ENCODE measurements at regions not wholly inside any gene's neighbourhood (a gene's known extent, or its start where the extent isn't known, plus 50 kb on each side); places are given as distances from the start of the nearest gene placed in this dataset.

GRCh38 chr5:2996248-2996647 is 244.8 kb upstream of the IRX2 start:
- H3K36me3 ChIP-seq = no peaks in the 10 kb centered on the region
- ATAC-seq (no peak), DNase-seq (no peak)
- intact Hi-C loops (cut with DNase I; ENCODE audit: low total_unique reads) = no loop called here
- no peaks in the 10 kb centered on the region for H3K9me3 ChIP-seq
- no peaks in the 10 kb centered on the region for H3K27me3 ChIP-seq
- no peak overlapping the region for H3K4me3 ChIP-seq
- TF ChIP-seq, protein P1, sequence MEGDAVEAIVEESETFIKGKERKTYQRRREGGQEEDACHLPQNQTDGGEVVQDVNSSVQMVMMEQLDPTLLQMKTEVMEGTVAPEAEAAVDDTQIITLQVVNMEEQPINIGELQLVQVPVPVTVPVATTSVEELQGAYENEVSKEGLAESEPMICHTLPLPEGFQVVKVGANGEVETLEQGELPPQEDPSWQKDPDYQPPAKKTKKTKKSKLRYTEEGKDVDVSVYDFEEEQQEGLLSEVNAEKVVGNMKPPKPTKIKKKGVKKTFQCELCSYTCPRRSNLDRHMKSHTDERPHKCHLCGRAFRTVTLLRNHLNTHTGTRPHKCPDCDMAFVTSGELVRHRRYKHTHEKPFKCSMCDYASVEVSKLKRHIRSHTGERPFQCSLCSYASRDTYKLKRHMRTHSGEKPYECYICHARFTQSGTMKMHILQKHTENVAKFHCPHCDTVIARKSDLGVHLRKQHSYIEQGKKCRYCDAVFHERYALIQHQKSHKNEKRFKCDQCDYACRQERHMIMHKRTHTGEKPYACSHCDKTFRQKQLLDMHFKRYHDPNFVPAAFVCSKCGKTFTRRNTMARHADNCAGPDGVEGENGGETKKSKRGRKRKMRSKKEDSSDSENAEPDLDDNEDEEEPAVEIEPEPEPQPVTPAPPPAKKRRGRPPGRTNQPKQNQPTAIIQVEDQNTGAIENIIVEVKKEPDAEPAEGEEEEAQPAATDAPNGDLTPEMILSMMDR (IDR thresholded peaks at IDR 0.05 in 4 of 5, conservative IDR thresholded peaks at IDR 0.05 in 1 of 5) = no peak
- no peak for TF ChIP-seq POLR2A (IDR thresholded peaks at IDR 0.05)
- in situ Hi-C loops (cut with MboI; ENCODE audit: low sequenced_read_pairs in 4 of 4) = no loop called here
- H3K27ac ChIP-seq = no peak overlapping the region
- H3K4me1 ChIP-seq = no peaks in the 10 kb centered on the region

- ATAC-seq (no peak), DNase-seq (no peak)
- Histone ChIP-seq H3K4me1 (no peaks in the 10 kb centered on the region), H3K9me3 (no peaks in the 10 kb centered on the region), H3K36me3 (no peaks in the 10 kb centered on the region), H3K27me3 (no peaks in the 10 kb centered on the region), H3K4me3 (no peak overlapping the region), H3K27ac (no peak overlapping the region)
- intact Hi-C loops (cut with DNase I; ENCODE audit: low total_unique reads) (no loop called here), in situ Hi-C loops (cut with MboI; ENCODE audit: low sequenced_read_pairs in 4 of 4) (no loop called here)
- no peak for TF ChIP-seq POLR2A (IDR thresholded peaks at IDR 0.05)
Measured at GRCh38 chr5:2995667-2996066, 244.2 kb upstream of the IRX2 start.

DNA sequence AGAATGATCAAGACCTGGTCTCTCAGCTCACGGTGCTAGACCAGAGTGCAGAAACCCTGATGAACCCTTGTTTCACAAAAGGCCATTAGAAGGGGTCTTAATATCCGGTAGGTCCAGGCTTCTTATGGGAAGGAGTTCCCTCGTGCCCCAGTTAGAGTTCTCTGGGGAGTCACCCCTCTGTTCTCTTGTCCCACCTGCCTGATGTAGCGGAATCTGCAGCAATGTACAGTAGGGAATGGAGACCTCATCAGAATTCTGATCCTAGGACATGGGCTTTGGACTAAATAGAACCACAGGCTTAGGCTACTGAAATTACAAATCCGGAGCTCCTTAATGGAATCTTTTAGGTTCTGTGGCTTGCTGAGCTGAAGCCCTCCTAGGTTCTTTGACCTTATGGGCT is 243.6 kb upstream of the IRX2 start:
- H3K9me3 ChIP-seq = no peaks in the 10 kb centered on the region
- ATAC-seq = no peak
- H3K4me3 ChIP-seq = no peak overlapping the region
- DNase-seq = no peak
- in situ Hi-C loops (cut with MboI; ENCODE audit: low sequenced_read_pairs in 4 of 4) (no loop called here), intact Hi-C loops (cut with DNase I; ENCODE audit: low total_unique reads) (no loop called here)
- no peak overlapping the region for H3K27ac ChIP-seq
- H3K4me1 ChIP-seq = no peaks in the 10 kb centered on the region
- no peaks in the 10 kb centered on the region for H3K36me3 ChIP-seq
- H3K27me3 ChIP-seq = no peaks in the 10 kb centered on the region
- TF ChIP-seq, protein P1 (IDR thresholded peaks at IDR 0.05 in 4 of 5, conservative IDR thresholded peaks at IDR 0.05 in 1 of 5) = no peak
- no peak for TF ChIP-seq POLR2A (IDR thresholded peaks at IDR 0.05)

DNA sequence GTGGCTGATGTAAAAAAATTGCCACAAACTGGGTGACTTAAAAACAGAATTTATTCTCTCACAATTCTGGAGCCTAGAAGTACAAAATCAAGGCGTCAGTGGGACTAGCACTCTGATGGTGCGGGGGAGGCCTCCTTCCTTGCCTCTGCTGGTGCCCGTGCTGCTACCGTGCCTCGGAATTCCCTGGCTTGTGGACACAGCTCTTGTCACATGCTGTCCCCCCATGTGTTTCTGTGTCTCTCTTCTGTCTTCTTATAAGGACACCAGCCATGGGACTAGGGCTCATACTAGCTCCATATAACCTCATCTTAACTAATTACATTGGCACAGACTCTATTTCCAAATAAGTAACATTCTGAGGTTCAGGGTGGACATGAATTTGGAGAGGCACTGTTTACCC is 242.3 kb upstream of the IRX2 start:
- ATAC-seq (no peak), DNase-seq (no peak)
- in situ Hi-C loops (cut with MboI; ENCODE audit: low sequenced_read_pairs in 4 of 4) (no loop called here), intact Hi-C loops (cut with DNase I; ENCODE audit: low total_unique reads) (no loop called here)
- Histone ChIP-seq H3K36me3 (no peaks in the 10 kb centered on the region), H3K27ac (no peak overlapping the region), H3K27me3 (no peaks in the 10 kb centered on the region), H3K4me1 (no peaks in the 10 kb centered on the region), H3K4me3 (no peak overlapping the region), H3K9me3 (no peaks in the 10 kb centered on the region)
- no peak for TF ChIP-seq POLR2A (IDR thresholded peaks at IDR 0.05)
- TF ChIP-seq, protein P1 (IDR thresholded peaks at IDR 0.05 in 4 of 5, conservative IDR thresholded peaks at IDR 0.05 in 1 of 5) = no peak

GRCh38 chr5:2993301-2993700 is 241.8 kb upstream of the IRX2 start:
- Histone ChIP-seq H3K4me3 (no peak overlapping the region), H3K27ac (no peak overlapping the region), H3K27me3 (no peaks in the 10 kb centered on the region), H3K4me1 (no peaks in the 10 kb centered on the region), H3K9me3 (no peaks in the 10 kb centered on the region), H3K36me3 (no peaks in the 10 kb centered on the region)
- in situ Hi-C loops (cut with MboI; ENCODE audit: low sequenced_read_pairs in 4 of 4) = no loop called here
- ATAC-seq = no peak
- no peak for DNase-seq
- intact Hi-C loops (cut with DNase I; ENCODE audit: low total_unique reads) = no loop called here
- no peak for TF ChIP-seq POLR2A (IDR thresholded peaks at IDR 0.05)
- TF ChIP-seq, protein P1 (IDR thresholded peaks at IDR 0.05 in 4 of 5, conservative IDR thresholded peaks at IDR 0.05 in 1 of 5) = no peak
